GM12878 (cell line): ENCODE measurements at regions not wholly inside any gene's neighbourhood (a gene's known extent, or its start where the extent isn't known, plus 50 kb on each side); places are given as distances from the start of the nearest gene placed in this dataset.

ENCODE experiments used
- ATAC-seq: fragments of 200-7000 bp; cut with Tn5 transposase; 3 replicates; pipeline ENCODE4 v1.9.1; 2020; ENCODE audit warnings: mild to moderate bottlenecking, moderate library complexity
- BruUV-seq: library from RNA; stranded (reverse); fragments of 400-500 nt; replicated peaks from 2 replicates; lab custom pipeline; 2021; lab: Mats Ljungman, UMichigan
- CTCF ChIA-PET: fragments of 300-600 bp; sonication (Branson Sonifier 250); formaldehyde crosslinking; extraction: SDS; loops from one replicate; lab custom pipeline; 2021; ENCODE audit warnings: inconsistent platforms; lab: Yijun Ruan, JAX
- POLR2A ChIA-PET: fragments of 350-600 bp; formaldehyde crosslinking; extraction: SDS; loops from one replicate; lab custom pipeline; 2021; ENCODE audit warnings: inconsistent platforms; lab: Charles Lee
- RAD21 ChIA-PET: fragments of 300-600 bp; sonication (Branson Sonifier 250); formaldehyde crosslinking; loops from one replicate; lab custom pipeline; 2023; ENCODE audit warnings: antibody characterized with exemption; ENCODE audit not compliant: unreplicated experiment; lab: Charles Lee
- SMC1A ChIA-PET: fragments of 300-600 bp; sonication (Branson Sonifier 250); formaldehyde crosslinking; loops from one replicate; lab custom pipeline; 2023; ENCODE audit not compliant: unreplicated experiment, uncharacterized antibody; lab: Charles Lee
- DNase-seq: peaks from one replicate; pipeline ENCODE4 v3.0.0-alpha.2; 2011; ENCODE audit warnings: low read depth, low spot score
- FAIRE-seq: peaks from 3 replicates; lab custom pipeline; 2011; peaks lifted over from hg19 to GRCh38; lab: Jason Lieb, UNC
- H2AFZ ChIP-seq: 2 replicates; pipeline ENCODE4 v1.6.0; 2011; ENCODE audit warnings: low read depth, low read length, control low read depth; ENCODE audit not compliant: control insufficient read depth
- H3K27ac ChIP-seq: 2 replicates; pipeline ENCODE4 v1.5.1; 2011; ENCODE audit warnings: control low read depth; ENCODE audit not compliant: control insufficient read depth, insufficient read depth
- H3K27me3 ChIP-seq, 2 experiments: replicated peaks in 1 of 2; 2 replicates each; pipeline versions ENCODE4 v1.6.0 to v1.6.1; 2011; ENCODE audit warnings: low read length in 1 of 2; ENCODE audit not compliant: control insufficient read depth in 2 of 2, insufficient read depth in 2 of 2
- H3K36me3 ChIP-seq, 2 experiments: 2 replicates each; pipeline ENCODE4 v1.5.1; 2011; ENCODE audit warnings: low read length in 1 of 2; ENCODE audit not compliant: control insufficient read depth in 2 of 2, insufficient read depth in 2 of 2
- H3K4me1 ChIP-seq: 2 replicates; pipeline ENCODE4 v1.6.1; 2011; ENCODE audit warnings: mild to moderate bottlenecking, low read length, moderate library complexity, mixed read lengths; ENCODE audit not compliant: control insufficient read depth, insufficient read depth
- H3K4me2 ChIP-seq: 2 replicates; pipeline ENCODE4 v1.6.0; 2011; ENCODE audit warnings: control low read depth; ENCODE audit not compliant: control insufficient read depth, insufficient read depth
- H3K4me3 ChIP-seq: fragments of 200-600 bp; sonication (generic); 2 replicates; pipeline ENCODE4 v1.5.1; 2016
- H3K79me2 ChIP-seq: 2 replicates; pipeline ENCODE4 v1.6.0; 2011; ENCODE audit warnings: low read length; ENCODE audit not compliant: control insufficient read depth, insufficient read depth
- H3K9ac ChIP-seq: 2 replicates; pipeline ENCODE4 v1.8.0; 2011; ENCODE audit warnings: low read length, control low read depth, mixed read lengths; ENCODE audit not compliant: control insufficient read depth, insufficient read depth
- H3K9me3 ChIP-seq: replicated peaks from 3 replicates; pipeline ENCODE4 v1.5.1; 2011; ENCODE audit warnings: mild to moderate bottlenecking, low read length; ENCODE audit not compliant: control insufficient read depth, insufficient read depth
- H4K20me1 ChIP-seq: 2 replicates; pipeline ENCODE4 v1.6.0; 2011; ENCODE audit not compliant: control insufficient read depth, insufficient read depth
- NRF1 ChIP-seq: conservative IDR thresholded peaks from 2 replicates; pipeline ENCODE4 v1.6.1; 2011; ENCODE audit warnings: mild to moderate bottlenecking, low read depth, low read length, improper control_type of control experiment
- WGBS: methylation state at CpG from one replicate; pipeline ENCODE4 v1.1.6; 2016; ENCODE audit warnings: low lambda C conversion rate; ENCODE audit not compliant: insufficient replicate concordance, insufficient coverage; ENCODE audit errors: missing lambda C conversion rate; 5-methylcytosine and 5-hydroxymethylcytosine counted together
- in situ Hi-C: fragments of 300-500 bp; cut with MboI; formaldehyde crosslinking; loops from 9 replicates; pipeline ENCODE4 v1.14.3; 2018; ENCODE audit warnings: mixed read lengths
- intact Hi-C: fragments of 100-400 bp; cut with micrococcal nuclease; formaldehyde crosslinking; loops from one replicate; pipeline ENCODE4 v1.14.2; 2022; ENCODE audit not compliant: unreplicated experiment
- TF ChIP-seq, protein P1 (sequence below), 3 experiments: IDR thresholded peaks in 2 of 3; conservative IDR thresholded peaks in 1 of 3; 2 replicates each; pipeline ENCODE4 v1.5.1; 2011; ENCODE audit warnings: low read depth in 3 of 3, low read length in 3 of 3, mild to moderate bottlenecking in 3 of 3, control low read depth in 2 of 3, moderate library complexity in 2 of 3, inconsistent platforms in 1 of 3, mixed read lengths in 1 of 3; ENCODE audit not compliant: control insufficient read depth in 2 of 3, insufficient read depth in 1 of 3; ENCODE audit errors: extremely low read depth in 1 of 3
- TF ChIP-seq, protein P2 (sequence below): fragments of 450-650 bp; IDR thresholded peaks from 2 replicates; pipeline ENCODE4 v1.6.1; 2016; ENCODE audit warnings: mild to moderate bottlenecking

DNA sequence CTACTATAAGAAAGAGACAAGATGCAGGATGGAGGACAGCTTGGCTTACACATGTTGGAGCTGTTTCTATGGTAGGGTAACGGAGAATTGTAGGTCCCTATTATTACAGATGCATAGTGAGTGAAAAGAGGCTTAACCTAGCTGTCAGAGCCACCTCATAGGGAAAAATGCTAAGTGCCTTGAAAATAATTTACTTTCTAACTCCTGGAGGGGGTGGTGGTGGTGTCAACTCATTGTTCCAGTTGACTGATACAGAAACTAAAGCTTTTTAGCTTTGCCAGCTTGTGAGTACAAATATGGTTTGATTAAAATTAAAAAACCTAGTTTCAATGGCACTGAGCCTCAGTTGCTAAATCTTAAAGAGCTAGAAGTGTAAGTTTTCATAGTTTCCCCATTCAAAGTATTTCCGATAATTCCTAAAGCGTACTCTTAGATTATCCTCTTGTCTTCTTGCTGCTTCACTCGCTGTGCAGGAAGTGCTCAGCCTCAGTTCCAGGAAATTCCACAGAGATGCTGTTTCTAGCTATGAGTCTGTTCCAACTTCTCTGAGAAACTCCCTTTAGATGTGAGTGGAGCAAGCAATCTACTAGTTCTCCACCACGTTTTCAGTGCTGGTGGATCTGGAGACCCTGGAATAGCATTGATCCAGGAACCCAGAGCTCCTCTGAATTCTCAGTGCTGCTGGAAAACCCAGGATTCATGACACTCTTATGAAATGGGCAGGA is 265.2 kb downstream of the DMAC1 start (continued):
- TF ChIP-seq, protein P1, sequence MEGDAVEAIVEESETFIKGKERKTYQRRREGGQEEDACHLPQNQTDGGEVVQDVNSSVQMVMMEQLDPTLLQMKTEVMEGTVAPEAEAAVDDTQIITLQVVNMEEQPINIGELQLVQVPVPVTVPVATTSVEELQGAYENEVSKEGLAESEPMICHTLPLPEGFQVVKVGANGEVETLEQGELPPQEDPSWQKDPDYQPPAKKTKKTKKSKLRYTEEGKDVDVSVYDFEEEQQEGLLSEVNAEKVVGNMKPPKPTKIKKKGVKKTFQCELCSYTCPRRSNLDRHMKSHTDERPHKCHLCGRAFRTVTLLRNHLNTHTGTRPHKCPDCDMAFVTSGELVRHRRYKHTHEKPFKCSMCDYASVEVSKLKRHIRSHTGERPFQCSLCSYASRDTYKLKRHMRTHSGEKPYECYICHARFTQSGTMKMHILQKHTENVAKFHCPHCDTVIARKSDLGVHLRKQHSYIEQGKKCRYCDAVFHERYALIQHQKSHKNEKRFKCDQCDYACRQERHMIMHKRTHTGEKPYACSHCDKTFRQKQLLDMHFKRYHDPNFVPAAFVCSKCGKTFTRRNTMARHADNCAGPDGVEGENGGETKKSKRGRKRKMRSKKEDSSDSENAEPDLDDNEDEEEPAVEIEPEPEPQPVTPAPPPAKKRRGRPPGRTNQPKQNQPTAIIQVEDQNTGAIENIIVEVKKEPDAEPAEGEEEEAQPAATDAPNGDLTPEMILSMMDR (IDR thresholded peaks at IDR 0.05 in 2 of 3, conservative IDR thresholded peaks at IDR 0.05 in 1 of 3; ENCODE audit: control insufficient read depth in 2 of 3, extremely low read depth in 1 of 3, insufficient read depth in 1 of 3, low read depth in 3 of 3, low read length in 3 of 3): no peak

DNA sequence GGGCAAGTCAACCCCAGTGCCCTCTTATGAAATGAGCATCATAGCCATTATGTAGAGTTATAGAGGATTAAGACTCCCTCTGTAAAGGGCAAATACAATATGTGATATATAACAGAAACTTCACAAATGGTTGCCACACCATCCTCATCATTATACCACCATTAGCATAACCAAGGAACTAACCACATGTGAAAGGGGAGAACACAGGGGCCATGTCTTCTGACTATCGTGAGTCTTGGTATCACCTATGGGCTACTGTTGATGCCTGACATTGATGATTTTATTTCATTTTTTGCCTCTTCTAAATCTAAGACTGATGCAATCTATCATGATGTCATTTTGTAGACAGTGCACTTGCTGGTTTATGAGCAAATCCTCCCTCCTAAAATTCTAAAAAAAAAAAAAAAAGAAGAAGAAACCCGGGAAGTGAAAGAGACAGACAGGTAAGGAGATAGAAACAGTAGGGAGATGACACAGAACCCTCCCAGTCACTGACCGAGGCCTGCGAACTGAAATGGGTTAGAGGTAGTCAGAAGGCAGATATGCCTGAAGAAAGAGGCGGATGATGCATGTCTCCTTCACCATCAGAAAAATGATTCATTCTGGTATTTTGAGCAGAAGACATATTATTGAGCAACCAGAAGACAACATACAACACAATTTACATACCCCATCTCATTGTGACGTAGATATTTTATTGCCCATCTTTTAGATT is 266.0 kb downstream of the DMAC1 start:
- Histone ChIP-seq H3K4me3 (no peak overlapping the region), H3K4me1 (no peaks in the 10 kb centered on the region), H3K79me2 (no peaks in the 10 kb centered on the region), H3K27me3 (no peaks in the 10 kb centered on the region), H4K20me1 (no peaks in the 10 kb centered on the region), H3K36me3 (no peaks in the 10 kb centered on the region), H3K9me3 (no peaks in the 10 kb centered on the region), H3K27ac (no peak overlapping the region), H3K9ac (no peak overlapping the region), H3K4me2 (no peak overlapping the region), H2AFZ (no peak overlapping the region)
- intact Hi-C loops: no loop called here
- TF ChIP-seq, protein P2, sequence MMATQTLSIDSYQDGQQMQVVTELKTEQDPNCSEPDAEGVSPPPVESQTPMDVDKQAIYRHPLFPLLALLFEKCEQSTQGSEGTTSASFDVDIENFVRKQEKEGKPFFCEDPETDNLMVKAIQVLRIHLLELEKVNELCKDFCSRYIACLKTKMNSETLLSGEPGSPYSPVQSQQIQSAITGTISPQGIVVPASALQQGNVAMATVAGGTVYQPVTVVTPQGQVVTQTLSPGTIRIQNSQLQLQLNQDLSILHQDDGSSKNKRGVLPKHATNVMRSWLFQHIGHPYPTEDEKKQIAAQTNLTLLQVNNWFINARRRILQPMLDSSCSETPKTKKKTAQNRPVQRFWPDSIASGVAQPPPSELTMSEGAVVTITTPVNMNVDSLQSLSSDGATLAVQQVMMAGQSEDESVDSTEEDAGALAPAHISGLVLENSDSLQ: no peak
- no peak for TF ChIP-seq NRF1
- ATAC-seq (no peak), FAIRE-seq (no peak), DNase-seq (no peak)
- WGBS: 33% methylated on average over 5 of the region's 6 CpGs
- no TSS peak for BruUV-seq
- RAD21 ChIA-PET: interaction anchor here (0.8 to 2.3 kb wide), 6 partner anchors 132 to 707 kb away, joined by 3 to 8 read pairs (median 4); no protein-coding TSS in a partner anchor
- SMC1A ChIA-PET: interaction anchor here (0.7 to 2.4 kb wide), 9 partner anchors 12 to 706 kb away, joined by 3 to 13 read pairs (median 3); no protein-coding TSS in a partner anchor
- CTCF ChIA-PET: interaction anchor here (0.6 to 2.2 kb wide), 7 partner anchors 10 to 706 kb away, joined by 3 to 17 read pairs (median 3); no protein-coding TSS in a partner anchor
- in situ Hi-C loops: loop anchor here (25.0 kb wide), 1 partner anchor 621 kb away; no protein-coding TSS in a partner anchor
- POLR2A ChIA-PET: no interaction called here
